HG03520 (cell line): ENCODE measurements at regions not wholly inside any gene's neighbourhood (a gene's known extent, or its start where the extent isn't known, plus 50 kb on each side); places are given as distances from the start of the nearest gene placed in this dataset.

ENCODE experiments used
- ATAC-seq: cut with Tn5 transposase; IDR thresholded peaks from one replicate; pipeline ENCODE4 v1.9.1; 2021; ENCODE audit warnings: mild to moderate bottlenecking, moderate library complexity; ENCODE audit not compliant: unreplicated experiment

DNA sequence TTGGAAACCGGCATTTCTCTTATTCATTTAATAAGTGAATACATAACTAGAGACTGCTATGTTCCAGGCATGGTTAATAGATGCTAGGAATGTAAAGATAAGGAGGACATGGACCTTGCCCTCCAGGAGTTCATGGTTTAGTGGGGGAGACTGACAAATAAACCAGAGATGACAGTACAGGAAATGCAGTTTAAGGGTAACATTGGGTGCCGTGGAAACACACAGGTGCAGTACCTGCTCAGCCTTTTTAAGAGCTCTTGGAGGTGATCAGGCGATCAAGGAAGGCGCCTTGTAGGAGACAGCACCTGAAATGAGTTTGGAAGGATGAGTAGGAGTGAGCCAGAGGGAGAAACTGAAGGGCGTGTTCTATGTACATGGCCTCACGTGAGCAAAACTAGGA lies 145.8 kb downstream of the AASDH start:
- no peak for ATAC-seq

GRCh38 chr4:56240554-56241174 lies 146.6 kb downstream of the AASDH start:
- ATAC-seq: no peak

GRCh38 chr4:56238251-56238650 lies 149.0 kb downstream of the AASDH start:
- ATAC-seq: no peak

- no peak for ATAC-seq
Measured at GRCh38 chr4:56235725-56236124, 151.6 kb downstream of the AASDH start.

DNA sequence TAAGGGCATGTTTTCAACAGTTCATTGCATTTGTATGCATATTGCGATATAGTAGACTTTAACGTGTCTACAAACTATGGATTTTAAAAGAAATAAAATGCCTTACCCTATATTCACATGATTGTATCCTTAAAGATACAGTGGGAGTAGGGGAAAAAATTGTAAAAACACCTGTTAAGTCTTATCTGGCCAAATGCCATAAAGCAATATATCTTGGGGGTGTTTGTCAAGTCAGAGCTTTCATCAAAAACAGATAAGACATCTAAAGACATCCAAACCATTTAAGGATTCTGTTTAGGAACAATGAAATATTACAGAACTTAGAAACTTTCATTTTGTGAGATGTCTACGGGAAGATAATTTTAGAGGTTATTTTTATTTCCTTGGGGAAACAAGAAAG lies 152.3 kb downstream of the AASDH start:
- ATAC-seq: no peak

DNA sequence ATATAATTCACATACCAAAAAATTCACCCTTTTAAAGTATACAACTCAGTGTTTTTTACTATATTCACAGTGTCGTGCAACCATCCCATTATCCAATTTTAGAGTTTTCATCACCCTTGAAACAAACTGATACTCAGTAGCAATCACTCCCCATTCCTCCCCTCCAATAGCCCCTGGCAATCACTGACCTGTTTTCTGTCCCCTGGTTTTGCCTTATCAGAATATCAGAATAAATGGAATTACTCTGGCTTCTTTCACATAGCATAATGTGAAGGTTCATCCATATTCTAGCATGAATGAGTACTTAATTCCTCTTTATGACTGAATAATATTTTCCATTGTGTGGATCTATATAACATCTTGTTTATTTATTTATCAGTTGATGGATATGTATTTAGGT lies 153.2 kb downstream of the AASDH start:
- no peak for ATAC-seq

- no peak for ATAC-seq
Measured at GRCh38 chr4:56231410-56231809, 155.9 kb downstream of the AASDH start.

GRCh38 chr4:56229947-56230346 lies 157.3 kb downstream of the AASDH start:
- ATAC-seq: no peak

DNA sequence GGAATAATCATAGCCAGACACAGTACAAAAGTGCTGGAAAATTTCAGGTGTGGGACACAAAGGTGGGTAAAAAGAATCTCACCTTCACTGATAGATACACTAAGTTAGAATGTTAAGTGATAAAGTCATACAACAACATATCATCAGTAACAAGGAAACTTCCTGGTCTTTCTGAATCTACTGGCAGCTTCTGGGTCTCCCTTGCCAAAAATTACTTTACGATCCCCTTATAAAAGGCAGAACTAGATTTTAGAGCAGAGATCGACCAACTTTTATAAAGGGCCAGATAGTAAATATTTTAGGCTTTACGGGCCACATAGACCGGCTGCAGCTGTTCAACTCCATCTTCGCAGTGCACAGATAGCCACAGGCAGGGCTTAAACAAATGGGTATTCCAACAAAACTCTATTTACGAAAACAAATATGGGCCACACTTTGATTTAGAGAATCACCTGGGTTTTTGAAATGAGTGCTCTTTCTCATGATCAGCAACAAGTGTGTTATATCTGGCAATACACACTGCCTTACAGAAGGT lies 159.9 kb downstream of the AASDH start:
- ATAC-seq: no peak

DNA sequence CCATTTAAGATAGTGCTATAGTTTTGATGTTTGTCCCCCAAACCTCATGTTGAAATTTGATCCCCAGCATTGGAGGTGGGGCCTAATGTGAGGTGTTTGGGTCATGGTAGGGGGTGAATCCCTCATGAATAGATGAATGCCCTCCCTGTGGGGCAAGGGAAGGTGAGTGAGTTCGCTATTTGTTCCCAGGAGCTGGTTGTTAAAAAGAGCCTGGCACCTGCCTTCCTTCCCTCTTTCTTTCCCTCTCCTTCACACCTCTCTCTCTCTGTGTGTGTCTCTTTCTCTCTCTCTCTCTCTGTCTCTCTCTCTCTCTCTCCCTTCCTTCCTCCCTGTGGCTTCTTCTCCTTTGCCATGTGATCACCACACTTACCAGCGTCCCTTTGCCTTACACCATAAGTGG lies 160.7 kb downstream of the AASDH start:
- no peak for ATAC-seq

- no peak for ATAC-seq
Measured at GRCh38 chr4:56224641-56225040, 162.7 kb downstream of the AASDH start.

- ATAC-seq: no peak
Measured at GRCh38 chr4:56222514-56222913, 164.8 kb downstream of the AASDH start.

- ATAC-seq: no peak
Measured at GRCh38 chr4:56220261-56220660, 167.0 kb downstream of the AASDH start.

DNA sequence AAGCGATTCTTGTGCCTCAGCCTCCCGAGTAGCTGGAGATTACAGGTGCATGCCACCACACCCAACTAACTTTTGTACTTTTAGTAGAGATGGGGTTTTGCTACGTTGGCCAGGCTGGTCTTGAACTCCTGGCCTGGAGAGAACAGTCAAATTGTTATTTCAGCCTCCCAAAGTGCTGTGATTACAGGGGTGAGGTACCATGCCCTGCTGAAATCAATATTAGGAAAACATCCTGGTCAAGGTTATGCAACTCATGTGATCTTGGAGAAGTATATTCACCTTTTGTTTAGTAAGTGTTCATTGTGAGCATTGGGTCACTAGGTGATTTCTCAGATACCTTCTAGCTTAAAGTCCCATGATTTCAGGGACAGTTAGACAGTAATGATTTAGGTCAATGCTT lies 167.8 kb downstream of the AASDH start:
- no peak for ATAC-seq

GRCh38 chr4:56218230-56218895 lies 168.9 kb downstream of the AASDH start:
- ATAC-seq: no peak

DNA sequence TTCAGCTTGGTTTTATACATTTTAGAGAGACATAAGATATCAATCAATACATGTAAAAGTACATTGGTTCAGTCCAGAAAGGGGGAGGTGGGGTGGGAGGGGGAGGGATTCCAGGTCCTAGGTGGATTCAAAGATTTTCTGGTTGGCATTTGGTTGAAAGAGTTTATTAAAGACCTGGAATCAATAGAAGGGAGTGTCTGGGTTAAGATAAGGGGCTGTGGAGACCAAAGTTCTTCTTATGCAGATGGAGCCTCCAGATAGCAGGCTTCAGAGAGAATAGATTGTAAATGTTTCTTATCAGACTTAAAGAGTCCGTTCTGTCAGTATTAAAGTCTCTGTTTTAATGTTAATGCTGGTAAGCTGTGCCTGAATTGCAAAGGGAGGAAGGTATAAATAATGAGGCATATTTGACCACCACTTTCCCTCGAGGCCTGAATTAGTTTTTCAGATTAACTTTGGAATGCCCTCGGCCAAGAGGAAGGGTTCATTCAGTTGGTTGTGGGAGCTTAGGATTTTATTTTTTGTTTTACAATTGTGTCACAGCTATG lies 169.9 kb downstream of the AASDH start:
- no peak for ATAC-seq

DNA sequence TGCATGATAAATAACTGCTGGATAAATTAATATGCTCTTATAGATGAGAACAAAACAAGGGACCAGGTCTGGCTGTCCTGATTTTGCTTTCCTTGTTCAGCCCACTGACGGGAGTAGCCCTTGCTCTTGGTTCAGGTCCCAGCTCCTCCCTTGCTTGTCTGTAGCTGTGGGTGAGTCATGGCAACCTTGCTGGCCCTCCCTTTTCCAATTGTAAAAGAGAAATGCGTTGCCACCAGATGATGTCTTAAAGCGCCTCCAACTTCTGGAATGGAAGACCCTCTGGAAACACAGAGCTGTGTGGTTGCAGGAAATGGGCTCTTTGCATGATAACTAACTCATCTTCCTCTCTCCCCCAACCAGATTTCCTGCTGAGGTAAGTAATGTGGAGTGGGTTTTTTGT lies 171.4 kb downstream of the AASDH start:
- ATAC-seq: no peak

- ATAC-seq: no peak
Measured at GRCh38 chr4:56215141-56215783, 172.0 kb downstream of the AASDH start.

- ATAC-seq: no peak
Measured at GRCh38 chr4:56213543-56213942, 173.7 kb downstream of the AASDH start.

DNA sequence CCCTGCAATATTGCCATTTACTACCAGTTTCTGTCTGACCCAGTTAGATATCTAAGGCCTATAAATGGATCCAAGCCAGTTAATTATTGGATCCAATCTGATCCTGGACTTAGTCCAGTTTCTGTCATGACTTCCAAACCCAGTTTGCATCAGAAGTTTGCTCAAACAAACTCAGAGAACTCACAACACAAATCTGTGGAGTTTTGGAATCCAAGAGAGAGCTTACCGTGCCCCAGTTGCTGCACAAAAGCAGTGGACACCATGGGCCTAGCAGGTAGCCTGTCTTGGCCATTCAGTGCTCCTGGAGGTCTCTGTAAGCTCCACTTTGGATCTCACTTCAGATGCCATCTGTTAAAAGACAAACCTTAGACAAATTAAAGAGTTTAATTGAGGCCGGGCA lies 174.5 kb downstream of the AASDH start:
- ATAC-seq: no peak

- ATAC-seq: no peak
Measured at GRCh38 chr4:56211202-56211601, 176.1 kb downstream of the AASDH start.

- ATAC-seq: no peak
Measured at GRCh38 chr4:56210397-56210796, 176.9 kb downstream of the AASDH start.
